ENCODE measurements at regions not wholly inside any gene's neighbourhood (a gene's known extent, or its start where the extent isn't known, plus 50 kb on each side); places are given as distances from the start of the nearest gene placed in this dataset.

- no peak overlapping the region for H3K9ac ChIP-seq (ENCODE audit: extremely low read depth, low read length, poor library complexity, severe bottlenecking)
- H3K9me3 Mint-ChIP-seq, result peaks cover 44% of the 10 kb centered on the region
- H3K4me3 ChIP-seq (ENCODE audit: low read length), result no peak overlapping the region
- no peak overlapping the region for H3K27ac Mint-ChIP-seq
- peaks cover 4% of the 10 kb centered on the region for H3K4me1 Mint-ChIP-seq
- H3K4me3 Mint-ChIP-seq, result no peak overlapping the region
- peaks cover 1% of the 10 kb centered on the region for H3K27me3 Mint-ChIP-seq (ENCODE audit: insufficient read depth)
- 81% methylated on average over 1 of the region's 1 CpG; no CpG with 5 or more reads in 1 of the 2 experiments for WGBS, 2 experiments (ENCODE audit: insufficient coverage in 1 of 2, insufficient read length in 1 of 2)
- no peaks in the 10 kb centered on the region for H3K27me3 ChIP-seq (ENCODE audit: control insufficient read depth, insufficient read depth, low read length, poor library complexity, severe bottlenecking)
- H3K4me1 ChIP-seq (ENCODE audit: control insufficient read depth, insufficient read depth, low read length), result no peaks in the 10 kb centered on the region
- H3K9me3 ChIP-seq (ENCODE audit: control insufficient read depth, low read length), result no peaks in the 10 kb centered on the region
- DNase-seq, result no peak
- no peak for TF ChIP-seq CTCF (conservative IDR thresholded peaks at IDR 0.05)
- H3K27ac ChIP-seq (ENCODE audit: low read depth, low read length), result no peak overlapping the region
- H3K36me3 Mint-ChIP-seq (ENCODE audit: low read depth), result no peaks in the 10 kb centered on the region
- no peaks in the 10 kb centered on the region for H3K36me3 ChIP-seq (ENCODE audit: control insufficient read depth, insufficient read depth, low read length)
Measured at GRCh38 chrX:120750381-120750780, 120.5 kb upstream of the C1GALT1C1 start.

- H3K27ac Mint-ChIP-seq, result no peak overlapping the region
- WGBS, 2 experiments (ENCODE audit: insufficient coverage in 1 of 2, insufficient read length in 1 of 2), result 84% methylated on average over 4 of the region's 4 CpGs; no CpG with 5 or more reads in 1 of the 2 experiments
- H3K36me3 Mint-ChIP-seq (ENCODE audit: low read depth), result no peaks in the 10 kb centered on the region
- Histone ChIP-seq H3K4me1 (ENCODE audit: control insufficient read depth, insufficient read depth, low read length) (no peaks in the 10 kb centered on the region), H3K9ac (ENCODE audit: extremely low read depth, low read length, poor library complexity, severe bottlenecking) (no peak overlapping the region), H3K36me3 (ENCODE audit: control insufficient read depth, insufficient read depth, low read length) (no peaks in the 10 kb centered on the region), H3K4me3 (ENCODE audit: low read length) (no peak overlapping the region), H3K27me3 (ENCODE audit: control insufficient read depth, insufficient read depth, low read length, poor library complexity, severe bottlenecking) (no peaks in the 10 kb centered on the region), H3K27ac (ENCODE audit: low read depth, low read length) (no peak overlapping the region), H3K9me3 (ENCODE audit: control insufficient read depth, low read length) (no peaks in the 10 kb centered on the region)
- TF ChIP-seq CTCF (conservative IDR thresholded peaks at IDR 0.05), result no peak
- H3K9me3 Mint-ChIP-seq, result peaks cover 47% of the 10 kb centered on the region
- no peaks in the 10 kb centered on the region for H3K4me1 Mint-ChIP-seq
- peaks cover 2% of the 10 kb centered on the region for H3K27me3 Mint-ChIP-seq (ENCODE audit: insufficient read depth)
- no peak overlapping the region for H3K4me3 Mint-ChIP-seq
- no peak for DNase-seq
Measured at GRCh38 chrX:120749141-120749846, 119.4 kb upstream of the C1GALT1C1 start.

GRCh38 chrX:120746153-120746552 lies 116.3 kb upstream of the C1GALT1C1 start:
- H3K27ac Mint-ChIP-seq, result no peak overlapping the region

More at GRCh38 chrX:120746153-120746552, 116.3 kb upstream of the C1GALT1C1 start:
- Histone ChIP-seq H3K36me3 (ENCODE audit: control insufficient read depth, insufficient read depth, low read length) (no peaks in the 10 kb centered on the region), H3K9ac (ENCODE audit: extremely low read depth, low read length, poor library complexity, severe bottlenecking) (no peak overlapping the region), H3K4me3 (ENCODE audit: low read length) (no peak overlapping the region), H3K9me3 (ENCODE audit: control insufficient read depth, low read length) (no peaks in the 10 kb centered on the region), H3K27me3 (ENCODE audit: control insufficient read depth, insufficient read depth, low read length, poor library complexity, severe bottlenecking) (no peaks in the 10 kb centered on the region), H3K4me1 (ENCODE audit: control insufficient read depth, insufficient read depth, low read length) (no peaks in the 10 kb centered on the region), H3K27ac (ENCODE audit: low read depth, low read length) (no peak overlapping the region)
- Mint-ChIP-seq H3K27me3 (ENCODE audit: insufficient read depth) (peaks cover 2% of the 10 kb centered on the region), H3K9me3 (peaks cover 44% of the 10 kb centered on the region), H3K36me3 (ENCODE audit: low read depth) (no peaks in the 10 kb centered on the region), H3K4me3 (no peak overlapping the region), H3K4me1 (no peaks in the 10 kb centered on the region)
- 94 to 100% methylated on average over 1 to 2 of the region's 2 CpGs for WGBS, 2 experiments (ENCODE audit: insufficient coverage in 1 of 2, insufficient read length in 1 of 2)
- no peak for DNase-seq
- TF ChIP-seq CTCF (conservative IDR thresholded peaks at IDR 0.05), result no peak

All from endodermal cell (in vitro differentiated cells).